AG09309 (cell line): ENCODE measurements at regions not wholly inside any gene's neighbourhood (a gene's known extent, or its start where the extent isn't known, plus 50 kb on each side); places are given as distances from the start of the nearest gene placed in this dataset.
"Not testable (repeated sequence)": the region's sequence is repeated elsewhere in the genome, so short reads cannot be mapped to it uniquely, and the experiment has no call there.

Experiments used
- DNase-seq: peaks from one replicate; pipeline ENCODE4 v3.0.0-alpha.2; 2010; ENCODE audit warnings: low read depth
- H3K4me3 ChIP-seq: 2 replicates; pipeline ENCODE4 v1.5.1; 2011; ENCODE audit warnings: mild to moderate bottlenecking, low read depth, low read length, moderate library complexity; ENCODE audit not compliant: control insufficient read depth
- CTCF ChIP-seq: IDR thresholded peaks from 2 replicates; pipeline ENCODE4 v1.5.1; 2011; ENCODE audit warnings: mild to moderate bottlenecking, low read depth, low read length, inconsistent platforms; ENCODE audit not compliant: insufficient read depth, control insufficient read depth; ENCODE audit errors: missing control alignments

DNA sequence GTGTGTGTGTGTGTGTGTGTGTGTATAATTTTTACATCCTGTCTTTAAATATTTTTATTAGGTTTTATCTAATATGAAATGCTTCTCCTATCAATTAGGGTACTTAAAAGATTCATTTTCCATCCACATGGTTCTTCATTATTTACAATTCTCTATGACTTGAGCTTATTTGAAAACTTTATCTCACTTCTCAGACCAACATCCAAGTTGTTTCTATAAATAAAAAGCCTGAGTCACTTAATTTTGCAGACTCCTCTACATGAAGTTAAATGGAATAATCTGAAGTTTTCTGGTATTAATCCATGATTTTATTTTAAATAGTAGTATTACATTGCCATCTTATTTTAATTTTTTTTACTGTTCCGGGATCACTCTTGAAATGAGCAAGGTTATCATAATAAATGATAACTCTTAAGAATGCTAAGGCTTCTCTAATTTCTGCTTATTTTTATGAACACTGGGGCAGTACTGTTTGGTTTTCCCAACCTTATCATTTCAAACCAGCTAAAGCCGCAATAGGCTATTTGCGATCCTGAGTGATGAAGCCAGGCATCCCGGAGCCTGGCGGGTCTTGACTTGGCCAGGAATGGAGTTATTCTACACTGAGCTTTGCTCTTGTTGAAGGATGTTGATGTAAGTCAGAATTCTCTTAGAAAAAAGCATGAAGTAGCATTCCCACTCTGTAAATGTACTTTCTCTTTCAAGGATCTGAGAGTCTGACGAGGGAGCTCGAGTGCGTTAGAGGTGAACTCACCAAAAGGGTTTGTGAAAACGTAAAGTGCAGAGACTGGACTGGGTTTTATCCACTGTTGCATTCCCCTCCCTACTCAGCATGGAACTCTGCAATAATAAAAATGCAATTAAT lies 220.2 kb upstream of the LRTM1 start:
- no peak overlapping the region for H3K4me3 ChIP-seq
- no peak for DNase-seq
- no peak for TF ChIP-seq CTCF

DNA sequence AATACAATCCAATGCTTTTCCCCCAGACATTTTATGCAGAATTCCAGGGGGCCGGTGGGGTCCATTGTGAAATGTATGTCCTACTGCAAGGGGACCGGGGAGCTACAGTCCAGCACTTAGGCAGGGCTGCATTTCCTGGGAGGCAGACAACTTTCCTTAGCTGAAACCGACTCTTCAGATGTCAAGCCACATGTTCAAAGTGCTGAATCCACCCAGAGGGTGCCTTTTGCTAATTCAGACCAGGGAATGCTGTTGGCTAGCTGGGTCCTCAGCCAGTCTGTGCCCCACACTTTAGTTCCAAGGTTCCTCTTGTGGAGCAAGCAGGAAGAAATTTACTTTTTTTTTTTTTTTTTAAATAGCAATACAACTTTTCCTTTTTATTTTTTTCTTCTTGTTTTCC lies 219.5 kb upstream of the LRTM1 start:
- H3K4me3 ChIP-seq: no peak overlapping the region
- no peak for TF ChIP-seq CTCF
- no peak for DNase-seq

DNA sequence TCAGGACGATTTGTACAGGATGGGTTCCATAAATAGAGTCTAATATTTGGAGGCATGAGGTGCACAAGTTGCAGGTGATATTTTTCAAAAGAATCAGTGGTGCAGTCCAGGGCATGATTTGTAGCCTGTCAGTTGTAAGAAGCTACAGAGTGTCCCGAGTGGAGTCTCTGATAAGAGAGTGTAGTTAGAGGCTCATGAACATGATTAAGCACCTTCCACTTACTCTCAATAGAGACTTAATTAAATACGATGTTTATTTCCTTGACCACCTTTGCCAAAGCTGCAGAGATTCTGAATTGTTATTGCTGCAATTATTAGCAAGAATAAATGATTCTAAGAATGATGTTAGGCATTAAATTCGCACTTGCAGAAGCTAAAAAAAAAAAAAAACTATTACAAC lies 218.4 kb upstream of the LRTM1 start:
- no peak for TF ChIP-seq CTCF
- no peak overlapping the region for H3K4me3 ChIP-seq
- no peak for DNase-seq

GRCh38 chr3:55144015-55144673 lies 216.3 kb upstream of the LRTM1 start:
- no peak overlapping the region for H3K4me3 ChIP-seq
- no peak for DNase-seq
- TF ChIP-seq CTCF: no peak

DNA sequence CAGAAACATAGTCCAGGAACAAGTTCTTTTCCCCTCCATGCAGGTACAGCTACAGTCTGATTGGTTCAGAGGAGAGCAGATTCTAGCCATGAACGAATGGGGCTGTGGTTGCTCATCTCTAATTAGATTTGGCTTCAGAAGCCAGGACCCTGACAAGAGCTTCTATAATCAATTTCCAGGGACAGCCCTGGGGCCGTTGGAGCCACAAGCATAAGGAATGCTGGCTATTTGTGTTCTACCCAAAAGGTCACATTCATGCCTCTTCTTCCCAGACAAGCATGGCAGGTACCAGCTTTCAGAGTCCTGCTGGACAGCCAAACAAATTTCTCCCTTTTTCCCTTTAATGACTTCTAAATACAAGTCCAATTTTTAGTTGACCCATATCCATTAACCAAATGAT lies 215.5 kb upstream of the LRTM1 start:
- DNase-seq: no peak
- TF ChIP-seq CTCF: no peak
- no peak overlapping the region for H3K4me3 ChIP-seq

- not testable (repeated sequence) for H3K4me3 ChIP-seq, DNase-seq
These were observed 208.4 kb upstream of the LRTM1 start for GRCh38 chr3:55136291-55136690.

DNA sequence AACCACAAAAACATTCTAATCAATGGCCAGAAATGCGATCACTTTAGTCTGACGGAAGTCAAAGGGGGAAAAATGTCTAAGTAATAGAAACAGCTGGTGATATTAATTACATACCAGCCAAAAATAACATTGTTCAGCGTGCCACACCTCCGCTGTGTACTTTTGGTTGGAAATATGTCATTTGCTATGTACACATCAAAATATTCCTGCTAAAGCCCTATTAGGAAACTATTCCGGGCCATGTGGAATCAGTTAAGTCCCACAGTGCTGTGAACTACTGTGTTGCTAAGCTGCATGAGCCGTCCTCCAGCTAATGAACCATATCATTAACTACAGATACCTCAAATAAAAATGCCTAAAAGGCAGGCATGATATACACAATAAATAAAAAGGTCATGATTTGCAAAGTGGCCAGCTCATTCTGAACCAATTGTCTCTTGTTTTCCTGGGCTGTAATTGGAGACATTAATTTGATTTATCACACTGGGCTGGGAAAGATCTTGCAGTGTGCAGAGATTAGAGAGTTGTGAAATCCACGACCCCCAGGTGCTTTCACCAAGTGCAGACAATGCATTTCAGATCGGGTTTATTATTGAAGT lies 200.5 kb upstream of the LRTM1 start:
- DNase-seq: peak; percentile 83
- TF ChIP-seq CTCF: no peak
- no peak overlapping the region for H3K4me3 ChIP-seq
